Mesothelial cell of epicardium (in vitro differentiated cells): ENCODE measurements at regions not wholly inside any gene's neighbourhood (a gene's known extent, or its start where the extent isn't known, plus 50 kb on each side); places are given as distances from the start of the nearest gene placed in this dataset.

Experiments
- DNase-seq, 2 experiments: peaks; one replicate each; pipeline ENCODE4 v3.0.0; 2021; ENCODE audit warnings: low spot score in 2 of 2; ENCODE audit not compliant: unreplicated experiment in 2 of 2
- H3K27ac Mint-ChIP-seq: 2 replicates; pipeline ENCODE4 v1.8.0; 2021; ENCODE audit warnings: mixed read lengths
- H3K27me3 Mint-ChIP-seq: 2 replicates; pipeline ENCODE4 v1.8.0; 2021; ENCODE audit warnings: low read depth, mixed read lengths
- H3K36me3 Mint-ChIP-seq: 2 replicates; pipeline ENCODE4 v1.8.0; 2021; ENCODE audit warnings: mixed read lengths
- H3K4me1 Mint-ChIP-seq: 2 replicates; pipeline ENCODE4 v1.8.0; 2021; ENCODE audit warnings: mixed read lengths
- H3K4me3 Mint-ChIP-seq: 2 replicates; pipeline ENCODE4 v1.8.0; 2021; ENCODE audit warnings: mild to moderate bottlenecking, moderate library complexity, mixed read lengths
- H3K9me3 Mint-ChIP-seq: 2 replicates; pipeline ENCODE4 v1.8.0; 2021; ENCODE audit warnings: mixed read lengths
- TF ChIP-seq, protein P1 (sequence below): fragments of 200-600 bp; sonication (generic); IDR thresholded peaks from one replicate; pipeline ENCODE4 v1.5.0; 2021; ENCODE audit warnings: antibody characterized with exemption; ENCODE audit not compliant: unreplicated experiment

DNA sequence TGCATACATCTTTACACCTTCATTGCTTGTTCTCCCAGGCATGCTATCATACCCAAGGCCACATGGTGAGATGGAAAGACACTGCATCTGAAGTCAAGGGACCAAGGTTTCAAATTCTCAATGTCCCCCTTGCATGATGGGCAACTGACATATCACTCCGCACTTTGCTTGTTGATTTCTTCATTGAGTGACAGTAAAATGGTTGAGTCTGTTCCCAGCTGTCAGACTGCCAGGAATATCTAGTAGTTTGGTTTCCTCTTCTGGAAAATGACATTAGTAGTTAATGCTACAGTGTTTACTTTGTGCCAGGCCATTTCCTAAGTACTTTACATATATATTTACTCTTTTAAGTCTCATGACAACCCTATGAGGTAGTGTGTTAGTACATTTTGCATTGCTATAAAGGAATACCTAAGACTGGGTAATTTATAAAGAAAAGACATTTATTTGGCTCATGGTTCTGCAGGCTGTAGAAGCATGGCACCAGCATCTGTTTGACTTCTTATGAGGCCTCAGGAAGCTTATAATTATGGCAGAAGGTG, 114.4 kb downstream of the PCSK1 start:
- no peaks in the 10 kb centered on the region for H3K9me3 Mint-ChIP-seq
- no peak overlapping the region for H3K4me3 Mint-ChIP-seq
- H3K36me3 Mint-ChIP-seq: no peaks in the 10 kb centered on the region
- H3K4me1 Mint-ChIP-seq: peaks cover 4% of the 10 kb centered on the region
- no peak for DNase-seq
- H3K27me3 Mint-ChIP-seq: no peaks in the 10 kb centered on the region
- TF ChIP-seq, protein P1, sequence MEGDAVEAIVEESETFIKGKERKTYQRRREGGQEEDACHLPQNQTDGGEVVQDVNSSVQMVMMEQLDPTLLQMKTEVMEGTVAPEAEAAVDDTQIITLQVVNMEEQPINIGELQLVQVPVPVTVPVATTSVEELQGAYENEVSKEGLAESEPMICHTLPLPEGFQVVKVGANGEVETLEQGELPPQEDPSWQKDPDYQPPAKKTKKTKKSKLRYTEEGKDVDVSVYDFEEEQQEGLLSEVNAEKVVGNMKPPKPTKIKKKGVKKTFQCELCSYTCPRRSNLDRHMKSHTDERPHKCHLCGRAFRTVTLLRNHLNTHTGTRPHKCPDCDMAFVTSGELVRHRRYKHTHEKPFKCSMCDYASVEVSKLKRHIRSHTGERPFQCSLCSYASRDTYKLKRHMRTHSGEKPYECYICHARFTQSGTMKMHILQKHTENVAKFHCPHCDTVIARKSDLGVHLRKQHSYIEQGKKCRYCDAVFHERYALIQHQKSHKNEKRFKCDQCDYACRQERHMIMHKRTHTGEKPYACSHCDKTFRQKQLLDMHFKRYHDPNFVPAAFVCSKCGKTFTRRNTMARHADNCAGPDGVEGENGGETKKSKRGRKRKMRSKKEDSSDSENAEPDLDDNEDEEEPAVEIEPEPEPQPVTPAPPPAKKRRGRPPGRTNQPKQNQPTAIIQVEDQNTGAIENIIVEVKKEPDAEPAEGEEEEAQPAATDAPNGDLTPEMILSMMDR: no peak
- no peak overlapping the region for H3K27ac Mint-ChIP-seq

GRCh38 chr5:96317945-96318344, 115.1 kb downstream of the PCSK1 start:
- Mint-ChIP-seq H3K4me1 (peaks cover 4% of the 10 kb centered on the region), H3K9me3 (no peaks in the 10 kb centered on the region), H3K27me3 (no peaks in the 10 kb centered on the region), H3K36me3 (no peaks in the 10 kb centered on the region), H3K4me3 (no peak overlapping the region), H3K27ac (no peak overlapping the region)
- no peak for DNase-seq
- TF ChIP-seq, protein P1: no peak

DNA sequence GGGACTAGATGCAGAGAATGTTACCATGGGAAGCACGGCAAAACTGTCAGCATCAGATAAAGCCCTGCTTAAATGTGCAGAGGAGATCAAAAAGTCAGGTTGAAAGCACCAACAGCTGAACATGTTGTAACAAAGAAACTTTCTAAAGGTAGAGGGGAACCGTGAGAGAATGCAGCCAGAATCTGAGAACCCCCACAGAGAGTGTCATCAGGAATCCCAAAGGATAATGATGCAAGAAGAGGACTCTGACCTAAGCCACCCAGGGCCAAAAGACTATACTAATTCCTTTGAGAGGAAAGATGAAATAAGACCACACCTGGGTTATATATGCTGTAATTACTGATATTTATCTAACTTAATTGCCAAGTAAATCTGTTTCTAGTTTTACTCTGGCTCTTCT, 116.6 kb downstream of the PCSK1 start:
- TF ChIP-seq, protein P1: no peak
- H3K4me1 Mint-ChIP-seq: peaks cover 4% of the 10 kb centered on the region
- no peak for DNase-seq
- H3K9me3 Mint-ChIP-seq: peaks cover 7% of the 10 kb centered on the region
- no peak overlapping the region for H3K27ac Mint-ChIP-seq
- H3K36me3 Mint-ChIP-seq: no peaks in the 10 kb centered on the region
- H3K27me3 Mint-ChIP-seq: no peaks in the 10 kb centered on the region
- H3K4me3 Mint-ChIP-seq: no peak overlapping the region

DNA sequence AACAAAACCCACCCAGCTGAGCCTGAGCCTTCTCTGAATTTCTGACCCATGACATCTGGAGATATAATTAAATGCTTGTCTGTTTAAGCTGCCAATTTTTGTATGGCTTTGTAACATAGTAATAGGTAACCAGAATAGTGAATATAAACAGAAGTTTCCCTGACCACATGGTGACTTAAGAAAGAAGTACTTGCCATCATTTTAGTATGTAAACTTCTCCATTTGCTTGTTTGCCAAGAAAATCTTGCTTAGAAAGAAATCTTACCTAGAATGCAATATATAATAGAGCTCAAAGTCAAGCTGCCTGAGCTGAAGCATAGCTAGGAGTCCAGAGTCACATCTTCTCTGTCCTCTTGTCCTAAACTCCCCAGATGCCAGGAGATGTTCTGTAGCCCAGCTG, 117.0 kb downstream of the PCSK1 start:
- TF ChIP-seq, protein P1: no peak
- Mint-ChIP-seq H3K4me1 (peaks cover 4% of the 10 kb centered on the region), H3K27ac (no peak overlapping the region), H3K27me3 (no peaks in the 10 kb centered on the region), H3K36me3 (peaks cover 2% of the 10 kb centered on the region), H3K9me3 (peaks cover 11% of the 10 kb centered on the region), H3K4me3 (no peak overlapping the region)
- DNase-seq: no peak

GRCh38 chr5:96315431-96315830, 117.6 kb downstream of the PCSK1 start:
- Mint-ChIP-seq H3K27me3 (no peaks in the 10 kb centered on the region), H3K4me1 (peaks cover 4% of the 10 kb centered on the region)

More at GRCh38 chr5:96315431-96315830, 117.6 kb downstream of the PCSK1 start:
- TF ChIP-seq, protein P1: no peak
- peaks cover 5% of the 10 kb centered on the region for H3K36me3 Mint-ChIP-seq
- no peak overlapping the region for H3K27ac Mint-ChIP-seq
- no peak overlapping the region for H3K4me3 Mint-ChIP-seq
- no peak for DNase-seq
- H3K9me3 Mint-ChIP-seq: peaks cover 17% of the 10 kb centered on the region
